ENCODE measurements at regions not wholly inside any gene's neighbourhood (a gene's known extent, or its start where the extent isn't known, plus 50 kb on each side); places are given as distances from the start of the nearest gene placed in this dataset.

- TF ChIP-seq CTCF (IDR thresholded peaks at IDR 0.05) (no peak), SP1 (CRISPR knock-in tag; conservative IDR thresholded peaks at IDR 0.05) (no peak), MAX (CRISPR knock-in tag; IDR thresholded peaks at IDR 0.05) (no peak), ZNF121 (CRISPR knock-in tag; IDR thresholded peaks at IDR 0.05) (no peak), ZSCAN18 (CRISPR knock-in tag; IDR thresholded peaks at IDR 0.05) (no peak), NR3C1 (CRISPR knock-in tag; conservative IDR thresholded peaks at IDR 0.05; ENCODE audit: low read depth) (no peak), FOXJ3 (CRISPR knock-in tag; IDR thresholded peaks at IDR 0.05; ENCODE audit: borderline replicate concordance) (no peak), CREM (CRISPR knock-in tag; IDR thresholded peaks at IDR 0.05) (no peak), ZBTB21 (CRISPR knock-in tag; IDR thresholded peaks at IDR 0.05; ENCODE audit: borderline replicate concordance) (no peak), SMAD3 (CRISPR knock-in tag; IDR thresholded peaks at IDR 0.05; ENCODE audit: borderline replicate concordance) (no peak), JAZF1 (CRISPR knock-in tag; IDR thresholded peaks at IDR 0.05) (no peak), ZNF671 (CRISPR knock-in tag; IDR thresholded peaks at IDR 0.05) (no peak), ZNF416 (CRISPR knock-in tag; IDR thresholded peaks at IDR 0.05) (no peak), ARID4B (CRISPR knock-in tag; IDR thresholded peaks at IDR 0.05; ENCODE audit: borderline replicate concordance) (no peak)
Measured at GRCh38 chr11:131074573-131074972, 158.3 kb upstream of the SNX19 start.
